ENCODE measurements at regions not wholly inside any gene's neighbourhood (a gene's known extent, or its start where the extent isn't known, plus 50 kb on each side); places are given as distances from the start of the nearest gene placed in this dataset.

GRCh38 chr5:42878041-42878440 is 66.3 kb upstream of the SELENOP start:
- H4K5ac ChIP-seq (ENCODE audit: insufficient read length, low read depth, low read length), result no peak overlapping the region
- no peaks in the 10 kb centered on the region; the same call in 1 of the 2 replicates for H3K23me2 ChIP-seq (ENCODE audit: low read depth, low read length)
- no peak overlapping the region for H3K56ac ChIP-seq (replicated peaks; ENCODE audit: insufficient read length, low read depth, low read length)
- no peak overlapping the region for H2BK15ac ChIP-seq (ENCODE audit: low read length)
- no peaks in the 10 kb centered on the region for H3K27me3 ChIP-seq (replicated peaks in 1 of 4; ENCODE audit: control insufficient read depth in 3 of 4, extremely low read depth in 1 of 4, insufficient read depth in 3 of 4, low read length in 3 of 4)
- no peak overlapping the region for H3K4me2 ChIP-seq (ENCODE audit: insufficient read depth in 1 of 2, low read depth in 2 of 2, low read length in 2 of 2)
- H4K20me1 ChIP-seq (replicated peaks in 1 of 2; ENCODE audit: control insufficient read depth in 1 of 2, insufficient read depth in 2 of 2, low read length in 2 of 2), result no peaks in the 10 kb centered on the region
- DNase-seq (ENCODE audit: low read depth in 1 of 2, low spot score in 2 of 2), result no peak
- H2BK5ac ChIP-seq (ENCODE audit: low read depth, low read length), result no peak overlapping the region
- H3K36me3 ChIP-seq (ENCODE audit: control insufficient read depth in 2 of 4, insufficient read depth in 4 of 4, low read length in 3 of 4), result no peaks in the 10 kb centered on the region
- H3K4me3 ChIP-seq (ENCODE audit: extremely low read depth in 1 of 4, insufficient read depth in 2 of 4, low read depth in 3 of 4, low read length in 4 of 4), result no peak overlapping the region
- no peak overlapping the region for H2AK5ac ChIP-seq (ENCODE audit: low read depth, low read length)
- no peaks in the 10 kb centered on the region for H3K4me1 ChIP-seq (replicated peaks in 1 of 4; ENCODE audit: control insufficient read depth in 3 of 4, insufficient read depth in 4 of 4, low read length in 3 of 4)
- H4K8ac ChIP-seq (ENCODE audit: extremely low read depth, insufficient read depth, low read length), result no peak overlapping the region
- no peaks in the 10 kb centered on the region for H3K79me2 ChIP-seq (ENCODE audit: control insufficient read depth in 1 of 2, insufficient read depth in 2 of 2, low read length in 2 of 2)
- H3K79me1 ChIP-seq (ENCODE audit: low read depth, low read length), result no peaks in the 10 kb centered on the region
- no peak for FAIRE-seq
- no peak overlapping the region for H3K9ac ChIP-seq (replicated peaks in 1 of 4; ENCODE audit: extremely low read depth in 1 of 4, low read depth in 3 of 4, low read length in 3 of 4)
- H2AFZ ChIP-seq (ENCODE audit: low read length), result no peak overlapping the region
- H2BK120ac ChIP-seq (replicated peaks; ENCODE audit: low read depth, low read length), result no peak overlapping the region
- ChIA-PET POLR2A (ENCODE audit: partially characterized antibody) (no interaction called here), CTCF (ENCODE audit: partially characterized antibody) (interaction anchor here (0.7 to 6.6 kb wide), 7 partner anchors 11 to 295 kb away, joined by 3 to 31 read pairs (median 3); no protein-coding TSS in a partner anchor)
- no peak overlapping the region for H2BK12ac ChIP-seq (ENCODE audit: low read depth, low read length)
- no peak for TF ChIP-seq ATF2 (IDR thresholded peaks at IDR 0.05; ENCODE audit: low read length)
- no peak for TF ChIP-seq TBP (IDR thresholded peaks at IDR 0.05; ENCODE audit: low read depth, low read length)
- no peaks in the 10 kb centered on the region for H3K9me3 ChIP-seq (ENCODE audit: insufficient read depth in 2 of 2, low read depth in 1 of 2, low read length in 1 of 2)
- H3K23ac ChIP-seq (ENCODE audit: insufficient read length), result no peak overlapping the region
- H3K18ac ChIP-seq (ENCODE audit: extremely low read depth, low read length), result no peak overlapping the region
- no peak overlapping the region for H2BK20ac ChIP-seq (ENCODE audit: low read length)
- H4K91ac ChIP-seq (replicated peaks; ENCODE audit: insufficient read length, low read length), result no peak overlapping the region
- no peak overlapping the region for H3K14ac ChIP-seq (ENCODE audit: insufficient read length)
- no peak overlapping the region for H3K4ac ChIP-seq (replicated peaks; ENCODE audit: insufficient read length, low read depth, low read length)
- no peak overlapping the region for H3K27ac ChIP-seq (ENCODE audit: low read depth, low read length)
